Stimulated activated CD4-positive, alpha-beta T cell treated with anti-CD3 and anti-CD28 coated beads, Interleukin-12 subunit alpha, Interleukin-12 subunit beta, amount 100 ng/mL, for 48 hours (primary cell): ENCODE measurements at regions not wholly inside any gene's neighbourhood (a gene's known extent, or its start where the extent isn't known, plus 50 kb on each side); places are given as distances from the start of the nearest gene placed in this dataset.
"Not testable (repeated sequence)": the region's sequence is repeated elsewhere in the genome, so short reads cannot be mapped to it uniquely, and the experiment has no call there.

Experiments used
- DNase-seq, 3 donors: peaks; one replicate each; pipeline ENCODE4 v3.0.0-alpha.2; 2020; ENCODE audit warnings: low read depth in 2 of 3, low spot score in 1 of 3

DNA sequence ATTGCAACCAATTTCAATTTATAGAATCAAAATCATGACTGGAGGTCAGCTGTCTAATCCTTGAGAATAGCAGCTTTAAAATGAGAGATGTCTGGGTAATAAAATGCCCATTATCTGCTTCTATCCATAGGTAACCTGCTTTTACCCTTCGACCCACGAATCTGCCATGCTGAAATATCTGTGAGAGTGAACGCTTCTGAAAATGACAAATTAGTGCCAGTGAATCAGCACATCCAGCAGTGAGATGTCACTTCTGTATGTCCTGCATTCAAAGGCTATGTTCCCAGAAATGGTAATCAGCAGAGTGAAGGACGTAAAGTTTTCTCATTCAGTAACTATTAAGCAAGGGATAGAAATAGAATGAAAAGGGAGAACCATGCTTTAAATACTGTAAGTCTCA is 532.4 kb upstream of the ITGA1 start:
- DNase-seq, result no peak

DNA sequence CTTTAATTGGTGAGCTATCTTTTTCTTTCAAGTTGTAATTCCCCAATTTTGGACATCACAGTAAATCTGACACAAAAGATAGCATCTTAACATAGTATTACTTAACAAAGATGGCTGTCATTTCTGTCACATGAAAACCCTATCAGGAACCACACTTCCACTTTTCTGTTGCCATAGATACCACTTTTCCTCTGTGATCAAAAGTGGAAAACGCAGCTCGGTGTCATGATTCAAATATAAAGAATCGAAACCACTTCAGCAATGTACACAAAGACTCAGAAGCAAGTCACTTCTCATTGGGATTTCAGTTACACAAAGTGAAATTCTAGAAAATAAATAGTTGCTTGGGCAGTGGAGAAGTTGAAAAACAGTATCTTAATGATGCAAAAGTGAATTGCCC is 524.9 kb upstream of the ITGA1 start:
- no peak for DNase-seq

DNA sequence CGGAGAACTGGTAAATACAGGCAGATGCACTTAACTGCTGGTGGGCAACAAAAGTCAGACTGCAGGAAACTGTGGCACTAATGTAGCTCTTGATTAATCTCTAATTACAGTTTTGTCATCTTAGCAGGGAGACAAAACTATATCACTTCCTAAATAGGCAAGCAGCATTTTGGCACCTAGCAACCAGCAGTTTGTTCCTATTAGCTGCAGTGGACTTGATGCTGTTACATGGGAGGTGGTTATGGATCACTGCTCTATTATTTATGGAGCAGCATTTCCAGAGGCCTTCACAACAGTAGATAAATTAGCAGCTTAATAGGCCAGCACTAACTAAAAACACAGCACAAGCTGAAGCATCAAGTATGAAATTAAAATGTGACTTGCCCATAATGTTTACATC is 518.3 kb upstream of the ITGA1 start:
- no peak for DNase-seq

DNA sequence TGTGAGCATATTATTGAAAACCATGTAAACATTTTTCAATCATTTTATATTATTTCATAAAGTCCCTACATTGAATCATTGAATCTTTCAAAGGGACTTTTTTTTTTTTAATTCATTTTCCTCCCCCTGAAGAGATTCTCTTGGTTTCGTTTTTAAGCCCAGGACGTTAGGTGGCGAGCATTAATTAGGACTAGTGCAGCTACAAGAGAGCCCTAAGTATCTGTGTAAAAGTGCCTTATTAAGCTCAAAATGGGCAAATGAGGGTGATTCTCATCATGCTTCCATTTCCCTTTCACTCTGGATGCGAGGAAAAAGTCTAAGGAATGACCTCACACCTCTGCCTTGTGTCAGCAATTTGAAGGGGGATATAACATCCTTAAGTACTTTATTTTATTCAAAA is 517.9 kb upstream of the ITGA1 start:
- no peak for DNase-seq

DNA sequence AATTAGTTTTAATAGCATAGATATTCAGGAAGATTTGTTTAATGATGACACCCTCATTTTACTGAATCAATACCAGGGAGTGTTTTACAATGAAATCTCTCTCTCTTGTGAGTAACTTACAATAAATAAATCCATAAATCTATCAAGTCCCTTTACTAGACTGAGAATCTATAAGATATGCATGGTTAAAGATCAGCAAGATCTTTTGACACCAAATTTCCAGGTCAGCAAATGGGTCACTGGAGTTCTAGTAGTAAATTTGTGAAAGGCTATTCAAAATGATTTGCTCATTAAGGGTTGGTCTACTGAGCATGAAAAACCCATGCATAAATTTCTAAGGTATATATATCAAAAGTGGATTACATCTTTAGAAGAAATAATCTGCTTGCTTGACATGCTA is 512.1 kb upstream of the ITGA1 start:
- no peak for DNase-seq

DNA sequence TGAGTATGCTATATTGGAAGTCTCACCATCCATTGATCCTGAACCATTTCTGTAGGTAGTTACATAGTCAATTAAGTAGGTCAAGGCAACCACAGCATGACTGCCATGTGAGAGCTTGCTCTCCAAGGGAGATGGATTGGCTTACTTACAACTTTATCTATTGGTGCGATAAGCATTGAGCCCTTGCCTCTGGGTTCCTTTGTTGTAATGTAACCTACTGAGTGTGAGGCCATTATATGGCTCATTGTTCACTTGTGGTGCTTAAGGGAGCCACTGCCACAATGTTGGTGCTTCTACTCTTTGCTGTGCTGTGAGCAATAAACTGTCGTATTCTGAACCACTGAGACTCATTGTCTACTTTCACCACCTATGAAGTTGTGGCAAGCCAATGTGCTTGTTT is 510.6 kb upstream of the ITGA1 start:
- no peak for DNase-seq

DNA sequence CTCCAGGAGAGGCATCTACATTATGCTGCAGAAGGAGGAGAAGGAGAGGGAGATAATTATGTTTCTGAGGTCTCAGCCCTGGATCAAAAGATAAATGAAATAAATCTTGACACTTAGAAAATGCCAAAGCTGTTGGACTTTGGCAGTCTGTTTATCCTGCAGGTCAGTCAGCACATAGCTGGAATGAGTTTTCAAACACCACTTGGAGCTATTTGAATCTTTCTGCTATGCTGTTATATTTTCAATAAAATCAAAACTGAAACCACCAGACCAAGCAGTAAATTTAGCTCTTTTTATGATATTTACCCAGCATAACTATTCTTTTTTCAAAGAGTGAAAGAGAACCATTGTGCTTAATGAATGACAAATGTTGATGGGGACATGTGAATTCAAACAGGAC is 505.1 kb upstream of the ITGA1 start:
- DNase-seq, result no peak

DNA sequence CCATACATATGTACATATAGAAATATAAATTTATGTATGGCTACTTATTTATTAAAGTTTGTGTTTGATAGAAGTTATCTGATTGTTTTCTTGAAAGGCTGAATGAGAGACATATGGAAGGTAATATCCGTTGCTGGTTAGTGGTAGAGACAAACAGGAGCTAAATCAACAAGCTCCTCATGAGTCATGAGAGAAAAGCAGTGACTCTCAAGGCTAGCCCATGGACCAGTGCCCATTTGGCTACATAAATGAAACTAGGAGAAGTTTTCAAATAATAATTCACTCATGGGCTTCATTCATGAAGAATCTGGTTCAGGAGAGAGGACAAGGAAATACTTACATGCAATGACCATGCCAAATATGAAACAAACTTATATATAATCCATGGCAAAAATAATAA is 504.5 kb upstream of the ITGA1 start:
- DNase-seq, result no peak

DNA sequence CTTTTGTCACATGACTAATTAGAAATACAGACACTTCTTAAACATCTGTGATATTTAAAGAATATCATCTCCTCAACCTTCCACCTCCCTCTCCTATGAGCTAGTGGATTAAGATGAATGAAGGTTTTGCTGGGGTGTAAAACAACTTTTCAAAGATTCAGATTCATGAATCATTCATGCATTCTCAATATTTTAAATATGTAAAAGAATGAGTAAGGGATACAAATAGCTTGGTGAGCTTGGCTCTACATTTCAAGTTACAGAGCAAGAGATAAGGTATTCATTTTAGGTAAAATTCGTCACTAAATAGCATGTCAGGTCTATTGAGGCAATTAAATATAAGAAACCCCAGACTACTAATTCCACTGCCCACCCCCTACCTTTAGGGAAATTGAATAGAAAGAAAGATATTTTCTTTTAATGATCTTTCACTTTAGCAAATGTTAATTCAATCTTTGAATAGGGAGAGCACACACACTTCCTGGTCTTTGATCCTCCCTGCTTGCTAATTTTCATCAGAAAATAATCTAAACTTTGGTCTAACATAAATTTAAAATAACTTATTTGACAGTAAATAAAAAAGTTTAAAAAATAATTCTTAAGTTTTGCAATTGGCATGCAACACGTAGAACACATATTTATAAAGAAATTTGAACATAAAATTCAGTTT is 486.9 kb upstream of the ITGA1 start:
- no peak for DNase-seq

DNA sequence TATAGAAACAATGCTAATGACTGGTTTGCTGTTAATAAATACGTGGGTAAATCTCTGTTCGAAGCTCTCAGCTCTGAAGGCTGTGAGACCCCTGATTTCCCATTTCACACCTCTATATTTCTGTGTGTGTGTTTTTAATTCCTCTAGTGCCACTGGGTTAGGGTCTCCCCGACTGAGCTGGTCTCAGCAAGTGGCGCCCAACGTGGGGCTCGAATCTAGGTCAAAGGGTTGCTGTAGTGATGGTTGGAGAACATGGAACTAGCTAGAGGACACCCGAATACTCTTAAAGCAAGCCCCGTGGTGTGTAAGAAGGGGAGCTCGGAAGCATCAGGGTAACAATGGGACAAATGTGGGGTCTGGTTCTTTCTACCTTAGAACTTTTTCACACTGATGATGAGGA is 482.9 kb upstream of the ITGA1 start:
- not testable (repeated sequence) for DNase-seq

DNA sequence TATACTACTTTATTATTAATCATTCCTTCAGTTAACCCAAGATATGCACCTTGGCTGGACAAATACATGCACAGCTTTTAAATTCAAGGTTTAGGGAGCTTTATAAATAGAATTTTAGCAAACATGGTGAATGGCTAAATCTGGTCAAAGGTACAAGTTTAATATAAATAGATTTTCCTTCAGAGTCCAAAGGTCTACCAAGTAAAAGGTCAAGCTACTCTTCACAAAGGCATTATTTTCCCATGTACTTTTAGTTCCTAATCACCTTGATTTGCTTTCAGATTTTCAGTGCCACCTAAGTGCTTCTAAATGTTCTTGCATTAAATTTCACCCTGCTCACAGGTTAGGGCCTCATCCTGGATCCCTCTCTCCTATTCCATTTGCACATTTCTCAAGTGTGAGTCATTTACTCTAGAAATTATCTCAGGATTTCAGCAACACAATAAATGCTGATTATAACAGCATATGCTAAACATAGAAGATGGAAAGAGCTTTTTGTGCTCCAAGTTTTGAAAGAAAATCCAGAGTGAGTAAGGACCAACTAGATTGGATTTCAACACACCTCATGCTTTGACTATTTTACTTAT is 459.4 kb upstream of the ITGA1 start:
- DNase-seq, result no peak

DNA sequence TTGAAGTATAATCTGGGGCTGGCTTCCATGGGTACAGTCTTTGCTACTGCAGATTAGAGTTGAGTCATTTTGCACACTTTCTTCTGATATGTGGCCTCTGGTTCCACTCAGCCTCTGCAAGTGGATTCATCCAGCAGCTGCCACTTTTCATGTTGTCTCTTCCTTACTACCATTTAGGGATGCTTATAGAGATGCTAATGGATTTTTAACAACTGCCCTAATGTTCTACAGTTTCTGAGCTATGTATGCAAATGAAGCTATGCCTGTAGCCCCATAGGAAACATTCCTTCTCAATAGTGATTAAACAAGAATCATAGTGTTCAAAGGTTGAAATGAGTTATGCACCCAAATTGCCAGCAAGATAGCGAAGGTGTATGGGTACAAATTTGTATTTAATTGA is 456.0 kb upstream of the ITGA1 start:
- no peak for DNase-seq

DNA sequence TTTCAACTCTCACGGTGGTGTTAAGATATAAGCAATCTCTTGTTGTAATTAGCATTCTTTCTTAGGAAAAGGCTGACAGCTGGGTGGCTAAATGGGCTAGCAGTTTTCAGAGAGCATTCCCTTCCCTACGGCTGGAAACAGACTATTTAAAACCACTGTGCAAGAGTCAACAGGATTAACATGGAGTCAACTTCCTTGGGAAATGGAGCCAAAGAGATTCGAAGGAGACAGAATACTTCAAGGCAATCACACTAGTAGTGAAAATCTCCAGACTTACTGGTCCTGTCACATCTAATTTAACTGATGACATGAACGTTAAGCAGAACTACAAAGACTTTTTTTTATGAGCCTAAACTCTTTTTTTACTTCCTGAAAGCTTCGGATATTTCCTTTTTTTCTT is 453.3 kb upstream of the ITGA1 start:
- DNase-seq, result no peak

DNA sequence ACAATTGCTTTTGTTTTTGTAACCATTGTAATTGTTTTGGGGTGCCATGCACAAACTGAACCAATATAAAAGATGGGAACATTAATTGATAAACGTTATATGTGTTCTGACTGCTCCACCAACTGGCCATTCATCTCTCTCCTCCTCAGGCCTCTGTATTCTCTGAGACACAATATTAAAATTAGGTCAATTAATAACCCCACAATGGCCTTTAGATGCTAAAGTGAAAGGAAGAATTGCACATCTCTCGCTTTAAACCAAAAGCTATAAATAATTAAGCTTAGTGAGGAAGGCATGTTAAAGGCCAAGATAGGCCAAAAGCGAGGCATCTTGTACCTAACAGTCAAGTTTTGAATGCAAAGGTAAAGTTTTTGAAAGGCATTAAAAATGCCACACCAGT is 448.4 kb upstream of the ITGA1 start:
- DNase-seq, result no peak

DNA sequence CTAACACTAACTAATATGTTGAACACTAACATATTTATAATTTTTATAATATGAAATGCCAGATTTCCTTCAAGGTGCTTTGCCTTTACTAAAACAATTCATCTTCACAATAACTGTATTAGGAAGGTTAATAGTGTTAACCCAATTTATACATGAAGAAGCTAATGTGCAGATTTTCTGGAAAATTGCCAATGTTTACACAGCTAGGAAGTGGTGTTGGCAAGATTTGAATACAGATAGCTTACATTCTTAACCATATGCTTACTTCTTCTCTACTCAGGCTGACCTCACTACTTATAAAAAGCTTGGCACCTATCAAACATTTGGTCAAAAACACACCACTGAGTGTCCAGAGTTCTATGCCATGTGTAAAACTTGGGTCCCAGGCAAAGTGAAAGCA is 445.4 kb upstream of the ITGA1 start:
- no peak for DNase-seq

DNA sequence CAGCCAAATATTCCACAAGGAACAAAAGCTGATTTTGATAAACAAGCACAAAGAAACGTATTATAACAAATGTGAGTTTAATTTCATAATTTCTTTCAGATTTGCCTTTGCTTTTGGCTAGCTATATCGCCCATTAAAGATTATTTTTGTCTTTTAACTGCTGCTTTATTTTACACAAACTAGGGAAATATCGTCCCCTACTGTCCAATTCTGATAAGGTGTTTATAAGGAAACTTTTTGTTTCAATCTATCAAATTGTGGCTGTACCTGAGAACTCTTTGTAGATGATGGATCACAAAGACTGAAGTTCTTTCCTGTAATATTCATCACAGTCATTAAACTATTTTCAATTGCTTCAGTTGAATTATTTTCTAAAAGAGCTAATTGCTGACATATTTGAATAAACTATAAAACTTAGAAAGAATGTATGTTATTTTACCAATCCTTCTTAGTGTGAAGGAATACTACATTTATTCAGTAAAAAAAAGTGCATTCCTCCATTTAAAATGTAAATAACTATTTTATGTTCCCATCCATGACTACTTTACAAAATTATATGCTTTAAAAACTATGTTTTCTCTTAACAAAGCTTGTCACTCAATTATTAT is 431.3 kb upstream of the ITGA1 start:
- no peak for DNase-seq

DNA sequence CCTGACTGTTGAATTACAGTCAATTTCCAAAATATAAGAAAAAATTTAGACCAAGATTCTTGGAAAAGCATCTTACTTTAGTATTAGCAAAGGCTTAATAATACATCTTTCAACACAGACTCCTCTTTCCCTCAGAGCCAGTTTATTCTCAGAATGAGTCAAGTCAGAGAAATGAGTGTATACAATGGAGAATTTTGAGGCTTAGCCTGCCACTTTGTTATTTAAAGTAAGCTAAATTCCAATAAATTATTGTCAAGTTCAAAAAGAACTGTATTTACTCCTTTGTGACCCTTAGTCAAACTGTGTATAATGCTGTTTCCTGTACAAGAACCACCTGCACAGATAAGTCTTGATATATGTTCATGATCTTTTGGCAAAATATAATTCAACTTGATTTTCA is 428.5 kb upstream of the ITGA1 start:
- DNase-seq, result no peak

DNA sequence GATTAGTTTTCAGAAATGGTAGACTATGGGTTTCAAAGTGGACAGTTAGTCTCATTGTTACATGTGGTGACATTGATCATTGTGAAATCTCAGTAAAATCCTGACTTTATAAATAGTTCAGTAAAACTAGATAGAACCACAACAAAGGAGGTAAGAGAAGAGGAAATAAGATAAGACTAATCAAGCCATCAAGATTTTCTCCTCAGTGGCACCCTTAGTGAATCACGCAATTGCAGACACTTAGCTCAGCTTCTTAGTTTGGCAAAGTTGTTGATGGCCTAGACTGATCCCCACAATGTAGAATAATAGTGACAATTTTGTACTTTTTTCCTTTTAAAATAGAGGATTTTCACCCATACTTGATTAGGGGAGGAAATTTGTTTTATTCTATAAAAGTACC is 426.7 kb upstream of the ITGA1 start:
- no peak for DNase-seq

DNA sequence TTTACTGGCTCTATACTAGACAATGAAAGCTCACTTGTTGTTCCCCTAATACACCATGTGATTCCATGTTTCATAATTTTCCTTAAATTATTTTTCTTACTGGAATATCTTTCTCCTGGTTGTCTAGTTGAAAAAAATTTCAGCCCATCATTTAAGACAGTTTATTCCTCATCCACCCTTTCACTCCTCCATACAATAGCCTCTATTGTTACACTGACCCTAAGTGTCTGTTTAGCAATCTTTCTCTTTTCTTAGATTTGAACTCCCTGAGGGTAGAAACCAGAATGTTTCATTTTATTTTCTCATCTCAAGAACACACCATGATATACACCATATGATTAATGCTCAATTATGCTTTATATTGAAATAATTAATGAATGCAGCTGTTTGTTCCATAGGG is 413.4 kb upstream of the ITGA1 start:
- DNase-seq, result no peak

DNA sequence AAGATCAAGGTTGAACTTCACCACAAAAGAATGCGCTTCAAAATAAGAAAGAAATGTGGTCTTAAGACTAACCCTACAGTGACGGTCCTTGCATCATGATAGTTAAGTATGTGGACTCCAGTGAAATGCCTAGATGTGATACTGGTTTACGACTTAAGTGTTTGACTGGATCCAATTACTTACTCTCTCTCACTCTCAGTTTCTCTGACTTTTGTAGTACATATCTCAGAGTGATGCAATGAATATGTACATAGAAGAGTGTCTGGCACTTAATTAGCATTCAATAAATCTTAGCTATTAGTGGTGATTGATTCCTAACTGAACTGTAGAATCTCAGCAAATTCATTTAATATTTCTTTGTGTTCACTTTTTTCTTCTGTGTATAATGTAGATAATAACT is 411.7 kb upstream of the ITGA1 start:
- no peak for DNase-seq

DNA sequence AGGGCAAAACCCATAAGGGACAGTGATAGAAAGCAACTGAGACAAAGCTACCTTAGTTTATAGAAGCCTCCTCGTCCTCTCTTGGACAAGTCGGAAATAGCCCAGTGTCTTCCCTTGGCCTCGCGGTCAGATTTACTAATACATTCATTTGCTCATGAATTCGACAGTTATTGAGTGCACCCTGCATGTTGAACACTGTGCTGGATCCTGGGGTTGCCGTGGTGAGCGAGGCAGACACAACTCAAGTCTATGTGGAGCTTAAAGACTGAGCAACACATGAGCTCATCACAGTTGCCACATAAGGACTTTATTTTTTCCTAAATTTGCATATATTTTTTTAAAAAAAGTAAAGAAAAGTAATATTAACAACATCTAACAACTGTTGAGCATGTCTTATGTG is 411.1 kb upstream of the ITGA1 start:
- DNase-seq, result no peak

DNA sequence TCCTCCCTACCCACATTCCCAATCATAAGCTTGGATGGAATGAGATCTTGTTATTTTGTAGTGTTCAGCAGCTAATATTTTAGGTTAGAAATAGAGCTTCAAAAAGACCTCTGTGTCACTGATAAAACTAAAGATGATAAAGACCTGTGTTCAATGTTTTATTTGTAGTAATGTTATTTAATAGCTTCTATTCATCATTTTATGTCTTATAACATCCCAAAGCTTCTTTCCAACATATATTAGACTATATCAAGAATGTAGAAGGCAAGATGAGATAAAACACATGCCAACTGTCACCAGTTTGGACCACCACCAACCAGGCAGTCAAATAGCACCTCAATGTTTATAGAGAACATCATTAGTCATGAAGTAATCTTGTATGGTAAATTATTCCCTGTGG is 409.5 kb upstream of the ITGA1 start:
- DNase-seq, result no peak

DNA sequence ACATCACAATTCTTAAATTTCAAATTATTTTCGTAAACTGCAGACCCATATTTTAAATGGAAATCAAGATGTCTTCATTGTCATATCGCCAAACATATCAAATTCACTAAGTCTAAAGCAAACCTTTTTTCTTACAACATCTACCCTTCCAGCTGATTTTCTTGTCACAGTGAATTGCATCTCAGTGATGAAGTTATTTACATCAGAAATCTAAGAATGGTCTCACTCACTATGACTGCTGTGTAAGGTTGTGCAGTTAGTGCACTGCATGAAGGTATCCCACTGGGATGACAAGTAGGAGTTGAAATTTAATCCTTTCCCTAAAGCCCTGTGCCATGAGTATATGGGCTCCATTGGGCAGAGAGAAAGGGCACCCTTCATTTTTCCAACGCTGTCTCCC is 399.4 kb upstream of the ITGA1 start:
- no peak for DNase-seq
